Activated T-helper 2 cell treated with anti-CD3 and anti-CD28 coated beads, Interferon-gamma antibody, Interleukin-2, Interleukin-4, amounts not matched to agents 10 μg/mL and 5 μg/mL and 100 μg/mL, durations not matched to agents 14 hours and 24 hours and 36 hours (primary cell): ENCODE measurements at regions not wholly inside any gene's neighbourhood (a gene's known extent, or its start where the extent isn't known, plus 50 kb on each side); places are given as distances from the start of the nearest gene placed in this dataset.

Source experiments
- DNase-seq: peaks from one replicate; pipeline ENCODE4 v3.0.0; 2021; ENCODE audit warnings: low spot score
- H3K27ac Mint-ChIP-seq: one replicate; pipeline ENCODE4 v1.8.0; 2021; ENCODE audit warnings: mixed read lengths
- H3K27me3 Mint-ChIP-seq: one replicate; pipeline ENCODE4 v1.8.0; 2021; ENCODE audit warnings: low read depth, mixed read lengths
- H3K36me3 Mint-ChIP-seq: one replicate; pipeline ENCODE4 v1.8.0; 2021; ENCODE audit warnings: low read depth, mixed read lengths
- H3K4me1 Mint-ChIP-seq: one replicate; pipeline ENCODE4 v1.8.0; 2021; ENCODE audit warnings: low read depth, mixed read lengths
- H3K4me3 Mint-ChIP-seq: one replicate; pipeline ENCODE4 v1.8.0; 2021; ENCODE audit warnings: low read depth, mild to moderate bottlenecking, moderate library complexity, mixed read lengths
- H3K9me3 Mint-ChIP-seq: one replicate; pipeline ENCODE4 v1.8.0; 2021; ENCODE audit warnings: mixed read lengths
- intact Hi-C: fragments of 100-400 bp; cut with micrococcal nuclease; formaldehyde crosslinking; loops from one replicate; pipeline ENCODE4 v1.15.1; 2023

DNA sequence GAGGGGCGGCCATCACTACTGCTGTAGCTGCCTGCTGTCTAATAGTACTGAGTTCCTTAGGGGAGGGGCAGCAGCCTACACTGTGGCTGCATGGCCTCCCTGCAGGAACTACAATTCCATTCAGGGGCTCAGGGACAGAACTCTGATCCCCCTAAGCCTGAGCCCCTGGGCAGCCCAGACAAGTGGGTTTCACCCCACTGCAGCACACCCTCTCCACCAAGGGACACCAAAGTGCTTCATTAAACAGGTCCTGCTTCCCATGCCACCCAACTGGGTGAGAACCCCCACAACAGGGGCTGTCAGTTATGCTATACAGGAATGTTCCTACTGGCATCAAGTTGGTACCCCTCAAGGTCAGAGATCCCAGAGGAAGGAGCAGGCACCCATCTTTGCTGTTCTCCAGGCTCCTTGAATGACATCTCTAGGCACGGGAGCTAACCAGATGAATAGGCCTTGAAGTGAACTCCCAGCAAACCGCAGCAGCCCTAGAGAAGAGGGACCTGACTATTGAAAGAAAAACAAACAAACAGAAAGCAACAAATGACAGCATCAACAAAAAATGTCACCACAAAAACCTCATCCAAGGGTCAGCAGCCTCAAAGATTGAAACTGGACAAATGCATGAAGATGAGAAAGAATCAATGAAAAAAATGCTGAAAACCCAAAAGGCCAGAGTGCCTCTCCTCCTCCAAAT lies 437.4 kb downstream of the NUF2 start:
- Mint-ChIP-seq H3K4me1 (no peaks in the 10 kb centered on the region), H3K27ac (no peak overlapping the region), H3K9me3 (peaks cover 53% of the 10 kb centered on the region), H3K4me3 (no peak overlapping the region), H3K27me3 (no peaks in the 10 kb centered on the region), H3K36me3 (no peaks in the 10 kb centered on the region)
- intact Hi-C loops: no loop called here
- DNase-seq: no peak

DNA sequence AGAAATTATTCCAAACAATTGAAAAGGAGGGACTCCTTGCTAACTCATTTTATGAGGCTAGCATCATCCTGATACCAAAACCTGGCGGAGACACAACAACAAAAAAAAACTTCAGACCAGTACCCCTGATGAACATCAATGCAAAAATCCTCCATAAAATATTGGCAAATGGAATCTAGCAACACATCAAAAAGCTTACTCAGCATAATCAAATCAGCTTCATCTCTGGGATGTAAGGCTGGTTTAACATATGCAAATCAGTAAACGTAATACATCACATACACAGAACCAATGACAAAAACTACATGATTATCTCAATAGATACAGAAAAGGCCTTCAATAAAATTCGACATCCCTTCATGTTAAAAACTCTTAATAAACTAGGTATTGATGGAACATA lies 440.1 kb downstream of the NUF2 start:
- Mint-ChIP-seq H3K27ac (no peak overlapping the region), H3K36me3 (no peaks in the 10 kb centered on the region), H3K4me3 (no peak overlapping the region), H3K9me3 (peaks cover 56% of the 10 kb centered on the region), H3K27me3 (no peaks in the 10 kb centered on the region), H3K4me1 (no peaks in the 10 kb centered on the region)
- no peak for DNase-seq
- intact Hi-C loops: no loop called here

DNA sequence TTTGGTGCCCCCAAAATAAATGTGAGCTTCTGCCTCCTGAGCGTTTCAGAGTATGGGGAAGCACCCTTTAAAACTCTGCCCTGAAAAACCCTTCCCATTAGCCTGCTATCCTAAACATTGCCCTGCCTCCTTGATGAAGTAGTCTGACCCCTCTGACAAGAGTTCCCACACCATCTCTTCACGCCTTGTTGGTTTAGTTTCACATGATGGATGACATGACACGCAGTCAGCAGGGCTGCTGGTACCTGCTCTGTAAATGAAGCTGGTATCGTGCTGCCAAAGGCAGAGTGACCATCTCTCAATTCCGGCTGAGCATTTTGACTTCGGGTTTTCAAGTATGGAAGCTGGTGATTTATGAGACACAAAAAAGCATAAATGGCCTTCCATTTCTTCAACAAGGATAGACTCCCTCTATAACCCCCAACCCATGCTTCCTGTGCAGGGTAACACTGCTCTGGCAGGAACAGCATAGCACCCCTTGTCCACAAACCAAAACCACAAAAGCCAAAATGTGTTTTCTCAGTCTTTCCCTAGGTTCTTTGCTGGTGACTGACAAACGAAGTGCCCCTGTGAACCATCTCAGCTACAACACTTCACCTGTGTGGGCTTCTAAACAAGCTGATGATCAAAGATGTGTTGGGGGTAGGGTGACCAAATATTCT lies 444.6 kb downstream of the NUF2 start:
- H3K27ac Mint-ChIP-seq: no peak overlapping the region
- H3K9me3 Mint-ChIP-seq: peaks cover 30% of the 10 kb centered on the region
- intact Hi-C loops: no loop called here
- H3K4me1 Mint-ChIP-seq: no peaks in the 10 kb centered on the region
- H3K36me3 Mint-ChIP-seq: no peaks in the 10 kb centered on the region
- H3K4me3 Mint-ChIP-seq: no peak overlapping the region
- no peaks in the 10 kb centered on the region for H3K27me3 Mint-ChIP-seq
- DNase-seq: no peak

DNA sequence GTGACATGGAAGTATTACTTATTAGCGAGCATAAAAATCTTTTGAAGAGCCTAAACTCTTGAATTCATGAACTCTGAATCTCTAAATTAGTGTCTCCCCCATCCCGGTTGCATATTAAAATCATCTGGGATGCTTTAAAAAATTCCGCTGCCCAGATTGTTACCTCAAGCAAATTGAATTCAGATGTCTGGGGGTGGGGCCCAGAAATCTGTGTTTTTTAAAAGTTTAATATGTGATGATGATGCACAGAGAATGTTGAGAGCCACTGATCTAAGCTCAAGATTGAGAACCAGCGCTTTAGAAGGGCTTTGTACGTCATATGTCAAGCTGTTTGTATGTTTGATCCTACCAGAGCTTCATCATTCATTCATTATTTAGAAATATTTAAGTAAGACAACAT lies 446.8 kb downstream of the NUF2 start:
- no peak for DNase-seq
- intact Hi-C loops: no loop called here
- Mint-ChIP-seq H3K9me3 (peaks cover 23% of the 10 kb centered on the region), H3K27ac (no peak overlapping the region), H3K36me3 (no peaks in the 10 kb centered on the region), H3K4me3 (no peak overlapping the region), H3K27me3 (no peaks in the 10 kb centered on the region), H3K4me1 (no peaks in the 10 kb centered on the region)

DNA sequence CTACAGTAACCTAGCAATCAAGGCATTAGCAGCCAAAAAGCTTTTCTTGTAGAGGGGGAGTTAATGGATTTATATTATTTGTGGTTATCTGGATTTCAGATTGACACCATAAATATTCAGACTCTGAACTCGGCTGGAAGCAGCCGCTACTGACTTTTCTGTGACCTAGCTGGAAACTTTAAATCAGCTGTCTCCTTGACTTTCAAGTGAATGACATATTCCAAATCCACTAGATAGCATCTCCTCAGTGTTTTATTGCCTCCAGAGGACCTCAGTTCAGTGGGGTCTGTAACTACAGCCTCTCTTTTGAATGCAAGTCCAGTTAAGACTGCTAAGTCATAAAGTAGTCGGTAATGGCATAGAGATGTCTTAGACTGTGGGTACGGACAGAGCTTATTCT lies 448.5 kb downstream of the NUF2 start:
- Mint-ChIP-seq H3K4me3 (no peak overlapping the region), H3K27ac (no peak overlapping the region), H3K4me1 (no peaks in the 10 kb centered on the region), H3K36me3 (no peaks in the 10 kb centered on the region), H3K9me3 (peaks cover 20% of the 10 kb centered on the region), H3K27me3 (no peaks in the 10 kb centered on the region)
- DNase-seq: no peak
- intact Hi-C loops: no loop called here

DNA sequence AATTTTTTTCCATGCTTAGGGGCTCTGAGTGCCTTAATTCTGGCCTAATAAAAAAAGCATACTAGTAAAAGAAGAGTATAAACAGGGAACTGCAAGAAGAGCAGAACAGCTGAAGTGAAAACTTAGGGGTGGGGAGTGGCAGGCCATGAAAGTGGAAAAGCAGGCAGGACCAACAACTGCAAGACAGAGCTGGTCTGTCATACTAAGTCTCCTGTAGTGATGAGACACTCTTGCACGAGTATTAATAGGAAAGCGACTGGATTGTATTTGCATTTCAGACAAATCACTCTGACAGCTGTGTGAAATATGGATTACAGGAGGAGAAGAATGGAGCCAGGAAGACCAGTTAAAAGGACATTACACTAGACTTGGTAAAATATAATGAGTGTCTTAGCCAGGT lies 449.9 kb downstream of the NUF2 start:
- Mint-ChIP-seq H3K4me3 (no peak overlapping the region), H3K9me3 (peaks cover 12% of the 10 kb centered on the region), H3K27me3 (no peaks in the 10 kb centered on the region), H3K4me1 (no peaks in the 10 kb centered on the region), H3K27ac (no peak overlapping the region), H3K36me3 (no peaks in the 10 kb centered on the region)
- intact Hi-C loops: no loop called here
- DNase-seq: no peak

DNA sequence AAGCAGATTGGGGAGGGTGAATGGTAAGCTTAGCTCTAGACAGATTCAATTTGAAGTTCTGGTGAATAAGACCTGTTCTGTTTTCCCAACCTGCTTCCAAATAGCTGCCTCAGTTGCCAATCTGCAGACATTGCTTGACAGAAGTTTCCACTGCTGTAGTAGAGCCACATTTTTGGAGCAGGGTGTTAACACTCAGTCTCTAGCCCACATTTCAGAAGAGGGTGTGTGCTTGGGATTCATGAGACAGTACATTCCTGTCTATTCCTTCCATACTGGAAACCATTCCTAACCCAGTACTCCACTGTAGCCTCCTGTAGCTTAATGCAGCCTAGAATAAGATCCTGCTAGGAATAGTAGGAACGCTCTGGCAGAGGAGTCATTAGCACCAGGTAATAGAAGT lies 450.5 kb downstream of the NUF2 start:
- no peaks in the 10 kb centered on the region for H3K27me3 Mint-ChIP-seq
- no peak for DNase-seq
- intact Hi-C loops: no loop called here
- H3K4me1 Mint-ChIP-seq: no peaks in the 10 kb centered on the region
- no peak overlapping the region for H3K27ac Mint-ChIP-seq
- H3K4me3 Mint-ChIP-seq: no peak overlapping the region
- H3K9me3 Mint-ChIP-seq: peaks cover 14% of the 10 kb centered on the region
- no peaks in the 10 kb centered on the region for H3K36me3 Mint-ChIP-seq

DNA sequence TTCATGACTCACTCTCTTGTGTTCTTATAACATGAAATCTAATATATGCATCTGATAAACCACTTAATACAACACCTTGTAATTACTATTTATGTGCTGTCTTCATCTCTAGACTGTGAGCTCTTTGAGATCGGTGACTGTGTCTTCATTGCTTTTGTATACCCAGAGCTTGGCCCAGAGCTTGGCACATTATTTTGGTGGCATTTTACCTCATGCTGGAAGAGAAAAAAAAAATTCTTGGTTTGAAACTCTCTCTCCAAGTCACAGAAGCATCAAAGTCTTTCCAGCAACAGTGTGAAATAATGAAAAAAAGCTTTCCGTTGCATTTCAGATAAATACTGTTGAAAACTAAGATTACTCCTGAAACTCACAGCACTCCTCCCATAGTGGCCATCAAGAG lies 451.6 kb downstream of the NUF2 start:
- no peak overlapping the region for H3K27ac Mint-ChIP-seq
- intact Hi-C loops: no loop called here
- no peak overlapping the region for H3K4me3 Mint-ChIP-seq
- H3K36me3 Mint-ChIP-seq: no peaks in the 10 kb centered on the region
- H3K4me1 Mint-ChIP-seq: no peaks in the 10 kb centered on the region
- no peaks in the 10 kb centered on the region for H3K27me3 Mint-ChIP-seq
- H3K9me3 Mint-ChIP-seq: peaks cover 20% of the 10 kb centered on the region
- DNase-seq: no peak

DNA sequence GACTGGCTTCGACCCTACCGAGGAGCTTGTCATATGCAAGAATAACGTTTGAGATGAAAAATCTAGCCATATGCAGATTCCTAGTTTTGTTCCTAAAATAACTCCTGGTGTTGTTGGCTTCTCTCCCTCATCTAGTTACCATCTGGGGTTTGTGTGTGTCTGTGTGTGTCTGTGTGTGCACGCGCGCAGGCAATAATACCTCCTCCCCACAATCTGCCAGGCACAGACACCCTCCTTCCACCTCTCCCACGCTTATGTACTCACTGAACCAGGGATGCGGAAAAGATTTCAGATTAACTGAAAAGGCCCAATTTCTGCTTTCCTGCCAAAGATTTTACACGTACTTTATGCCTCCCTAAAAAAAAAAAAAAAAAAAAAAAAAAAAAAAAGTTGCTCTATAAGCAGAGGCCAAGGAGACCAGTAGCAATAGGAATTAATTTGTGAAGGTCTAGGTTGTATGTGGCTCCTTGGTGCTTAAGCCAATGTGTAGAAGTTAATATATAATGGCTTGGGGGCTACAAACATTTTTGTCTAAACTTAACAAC lies 452.7 kb downstream of the NUF2 start:
- H3K36me3 Mint-ChIP-seq: no peaks in the 10 kb centered on the region
- no peak overlapping the region for H3K27ac Mint-ChIP-seq
- peaks cover 16% of the 10 kb centered on the region for H3K9me3 Mint-ChIP-seq
- no peak overlapping the region for H3K4me3 Mint-ChIP-seq
- no peaks in the 10 kb centered on the region for H3K4me1 Mint-ChIP-seq
- DNase-seq: no peak
- intact Hi-C loops: no loop called here
- no peaks in the 10 kb centered on the region for H3K27me3 Mint-ChIP-seq

DNA sequence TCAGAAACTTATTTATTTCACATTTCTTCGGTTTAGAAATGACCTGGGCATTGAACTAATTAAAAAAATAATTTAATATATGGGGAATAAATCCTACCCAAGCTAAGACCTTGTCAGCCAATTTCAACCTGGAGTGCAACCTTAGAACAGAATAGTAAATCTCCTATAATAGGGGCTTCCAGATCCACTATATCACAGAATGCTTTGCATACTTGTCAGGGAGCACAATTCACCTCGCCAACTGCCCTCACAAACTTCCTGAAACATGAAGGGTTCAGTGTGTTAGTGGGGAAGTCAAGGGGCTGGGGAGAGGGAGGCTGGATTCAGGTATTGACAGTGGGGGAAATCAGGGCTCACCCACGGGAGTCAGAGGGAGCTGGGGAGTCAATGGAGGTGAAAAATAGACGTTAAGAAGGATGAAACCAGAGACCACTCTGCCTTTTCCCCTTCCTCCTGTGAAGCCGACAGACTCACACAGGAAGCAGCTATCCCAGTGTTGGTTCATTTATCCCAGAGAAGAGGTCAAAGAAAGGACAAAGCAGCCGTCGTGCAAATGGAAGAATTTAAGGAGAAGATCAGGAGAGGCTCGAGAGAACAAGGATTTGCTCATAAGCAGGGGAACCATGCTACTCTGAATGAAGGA lies 453.3 kb downstream of the NUF2 start:
- intact Hi-C loops: no loop called here
- H3K27ac Mint-ChIP-seq: no peak overlapping the region
- no peak overlapping the region for H3K4me3 Mint-ChIP-seq
- no peaks in the 10 kb centered on the region for H3K36me3 Mint-ChIP-seq
- no peaks in the 10 kb centered on the region for H3K27me3 Mint-ChIP-seq
- no peak for DNase-seq
- peaks cover 16% of the 10 kb centered on the region for H3K9me3 Mint-ChIP-seq
- H3K4me1 Mint-ChIP-seq: no peaks in the 10 kb centered on the region

DNA sequence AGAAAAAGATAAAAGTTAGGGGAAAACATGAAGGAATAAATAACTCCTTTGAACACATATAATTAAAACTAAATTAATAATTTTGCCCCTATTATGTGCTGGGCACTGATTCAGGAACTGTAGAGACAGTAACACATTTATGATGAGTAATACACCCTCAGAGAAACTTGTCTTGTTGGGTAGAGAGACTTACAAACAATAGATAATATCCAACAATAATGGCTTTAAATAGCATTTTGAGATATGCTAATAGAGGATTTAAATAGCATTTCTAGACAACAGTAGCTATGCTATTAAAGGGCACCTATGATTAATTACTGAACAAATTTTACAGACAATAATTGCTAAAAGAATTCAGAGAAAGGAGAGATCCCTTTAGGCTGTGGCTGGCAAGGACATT lies 455.5 kb downstream of the NUF2 start:
- no peak overlapping the region for H3K4me3 Mint-ChIP-seq
- DNase-seq: no peak
- H3K27me3 Mint-ChIP-seq: no peaks in the 10 kb centered on the region
- no peaks in the 10 kb centered on the region for H3K36me3 Mint-ChIP-seq
- peaks cover 21% of the 10 kb centered on the region for H3K9me3 Mint-ChIP-seq
- H3K4me1 Mint-ChIP-seq: no peaks in the 10 kb centered on the region
- H3K27ac Mint-ChIP-seq: no peak overlapping the region
- intact Hi-C loops: no loop called here

DNA sequence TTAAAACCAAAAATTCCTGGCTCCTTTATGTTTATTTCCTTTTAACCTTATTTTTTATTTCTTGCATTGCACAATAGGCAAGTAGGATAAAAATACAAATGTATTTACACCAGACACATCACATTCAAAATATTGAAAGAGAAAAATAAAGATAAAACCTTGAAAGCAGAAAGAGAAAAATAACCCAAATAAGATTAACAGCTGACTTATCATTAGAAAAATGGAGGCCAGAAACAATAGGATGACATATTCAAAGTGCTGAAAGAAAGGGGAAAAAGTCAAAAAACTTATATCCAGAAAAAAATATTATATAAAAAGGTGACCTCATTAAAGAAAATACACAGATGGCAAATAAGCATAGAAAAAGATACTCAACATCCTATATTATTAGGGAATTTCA lies 459.4 kb downstream of the NUF2 start:
- no peak overlapping the region for H3K27ac Mint-ChIP-seq
- no peaks in the 10 kb centered on the region for H3K36me3 Mint-ChIP-seq
- DNase-seq: no peak
- H3K27me3 Mint-ChIP-seq: no peaks in the 10 kb centered on the region
- peaks cover 13% of the 10 kb centered on the region for H3K9me3 Mint-ChIP-seq
- H3K4me1 Mint-ChIP-seq: no peaks in the 10 kb centered on the region
- intact Hi-C loops: no loop called here
- no peak overlapping the region for H3K4me3 Mint-ChIP-seq

DNA sequence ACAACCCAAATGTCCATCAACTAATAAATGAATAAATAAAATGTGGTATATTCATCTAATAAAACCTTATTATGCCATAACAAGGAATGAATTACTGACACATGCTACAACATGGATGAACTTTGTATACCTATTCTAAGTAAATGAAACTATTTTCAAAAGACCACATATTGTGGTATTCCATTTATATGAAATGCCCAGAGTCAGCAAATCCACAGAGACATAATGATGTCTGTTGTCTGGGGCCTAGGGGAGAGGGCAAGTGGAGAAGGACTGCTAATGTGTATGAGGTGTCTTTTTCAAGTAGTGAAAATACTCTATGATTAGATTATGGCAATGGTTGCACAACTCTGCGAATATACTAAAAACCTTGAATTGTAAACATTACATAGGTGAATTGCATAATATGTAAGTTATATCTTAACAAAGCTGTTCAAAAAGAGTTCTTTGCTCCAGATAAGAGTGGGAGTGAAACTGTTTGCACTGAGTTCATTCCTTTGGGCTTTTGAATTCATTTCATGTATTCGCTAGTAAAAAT lies 464.2 kb downstream of the NUF2 start:
- Mint-ChIP-seq H3K4me3 (no peak overlapping the region), H3K9me3 (peaks cover 5% of the 10 kb centered on the region), H3K27ac (no peak overlapping the region), H3K4me1 (no peaks in the 10 kb centered on the region), H3K36me3 (no peaks in the 10 kb centered on the region), H3K27me3 (no peaks in the 10 kb centered on the region)
- no peak for DNase-seq
- intact Hi-C loops: no loop called here
